HCT116 (cell line): ENCODE measurements at regions not wholly inside any gene's neighbourhood (a gene's known extent, or its start where the extent isn't known, plus 50 kb on each side); places are given as distances from the start of the nearest gene placed in this dataset.

ENCODE experiments used
- CTCF ChIP-seq, 3 experiments: fragments of 200-600 bp in 1 of 3; sonication (generic) in 1 of 3; IDR thresholded peaks in 2 of 3; conservative IDR thresholded peaks in 1 of 3; 2 replicates each; pipeline ENCODE4 v1.5.1; 2012 to 2017; ENCODE audit warnings: low read depth in 2 of 3, low read length in 2 of 3, antibody characterized with exemption in 1 of 3, borderline replicate concordance in 1 of 3, control low read depth in 1 of 3, mild to moderate bottlenecking in 1 of 3, mixed read lengths in 1 of 3, mixed run types in 1 of 3, moderate library complexity in 1 of 3; ENCODE audit not compliant: insufficient read depth in 1 of 3
- POLR2A ChIP-seq: IDR thresholded peaks from 2 replicates; pipeline ENCODE4 v1.7.0; 2011; ENCODE audit warnings: borderline replicate concordance; ENCODE audit not compliant: insufficient read depth, insufficient read length; ENCODE audit errors: extremely low read depth
- POLR2AphosphoS5 ChIP-seq: IDR thresholded peaks from 2 replicates; pipeline ENCODE4 v1.6.1; 2011; ENCODE audit warnings: mild to moderate bottlenecking, low read depth, low read length, moderate library complexity
- REST ChIP-seq: IDR thresholded peaks from 2 replicates; pipeline ENCODE4 v1.6.1; 2012; ENCODE audit warnings: low read depth
- SIN3A ChIP-seq: IDR thresholded peaks from 2 replicates; pipeline ENCODE4 v1.6.1; 2012; ENCODE audit warnings: low read depth
- ZNF274 ChIP-seq: fragments of 200-500 bp; sonication (Bioruptor generic); IDR thresholded peaks from 2 replicates; pipeline ENCODE4 v1.6.1; 2014; ENCODE audit warnings: mild to moderate bottlenecking, low read depth, low read length, inconsistent platforms

GRCh38 chr3:25957026-25957425, 167.1 kb downstream of the OXSM start:
- TF ChIP-seq CTCF (IDR thresholded peaks at IDR 0.05 in 2 of 3, conservative IDR thresholded peaks at IDR 0.05 in 1 of 3; ENCODE audit: borderline replicate concordance in 1 of 3, insufficient read depth in 1 of 3, low read depth in 2 of 3, low read length in 2 of 3) (no peak), ZNF274 (no peak), POLR2A (no peak), SIN3A (no peak), REST (no peak), POLR2AphosphoS5 (no peak)
